Adrenal gland (tissue), 5 donors: ENCODE measurements at regions not wholly inside any gene's neighbourhood (a gene's known extent, or its start where the extent isn't known, plus 50 kb on each side); places are given as distances from the start of the nearest gene placed in this dataset.

ENCODE experiments used
- CTCF ChIP-seq, 6 experiments: fragments of 450-650 bp in 4 of 6; fragments of 200-600 bp in 2 of 6; sonication (generic) in 1 of 6; IDR thresholded peaks; 1 replicate in 5 of 6; 2 replicates in 1 of 6; pipeline versions ENCODE4 v1.5.1 to v1.8.0; 2016 to 2021; ENCODE audit warnings: antibody characterized with exemption in 6 of 6, mild to moderate bottlenecking in 2 of 6, moderate library complexity in 1 of 6
- POLR2A ChIP-seq, 2 donors: fragments of 450-650 bp; IDR thresholded peaks; one replicate each; pipeline ENCODE4 v1.6.1; 2017; ENCODE audit warnings: antibody characterized with exemption in 2 of 2, mild to moderate bottlenecking in 2 of 2, moderate library complexity in 1 of 2
- donor health status: DM: no; HTN: no; CAD: no.

GRCh38 chr2:191483117-191483516 is 194.8 kb upstream of the NABP1 start:
- no peak for TF ChIP-seq CTCF (IDR thresholded peaks at IDR 0.05)
- TF ChIP-seq POLR2A (IDR thresholded peaks at IDR 0.05): no peak
